Hepatocyte (in vitro differentiated cells): ENCODE measurements at regions not wholly inside any gene's neighbourhood (a gene's known extent, or its start where the extent isn't known, plus 50 kb on each side); places are given as distances from the start of the nearest gene placed in this dataset.

Source experiments
- EZH2 ChIP-seq: fragments of 200-600 bp; sonication (generic); IDR thresholded peaks from 2 replicates; pipeline ENCODE4 v1.6.1; 2016; ENCODE audit warnings: antibody characterized with exemption, mild to moderate bottlenecking, borderline replicate concordance
- TF ChIP-seq, protein P1 (sequence below): fragments of 200-600 bp; sonication (generic); IDR thresholded peaks from 2 replicates; pipeline ENCODE4 v1.5.1; 2016; ENCODE audit warnings: antibody characterized with exemption, mild to moderate bottlenecking; ENCODE audit not compliant: poor library complexity

DNA sequence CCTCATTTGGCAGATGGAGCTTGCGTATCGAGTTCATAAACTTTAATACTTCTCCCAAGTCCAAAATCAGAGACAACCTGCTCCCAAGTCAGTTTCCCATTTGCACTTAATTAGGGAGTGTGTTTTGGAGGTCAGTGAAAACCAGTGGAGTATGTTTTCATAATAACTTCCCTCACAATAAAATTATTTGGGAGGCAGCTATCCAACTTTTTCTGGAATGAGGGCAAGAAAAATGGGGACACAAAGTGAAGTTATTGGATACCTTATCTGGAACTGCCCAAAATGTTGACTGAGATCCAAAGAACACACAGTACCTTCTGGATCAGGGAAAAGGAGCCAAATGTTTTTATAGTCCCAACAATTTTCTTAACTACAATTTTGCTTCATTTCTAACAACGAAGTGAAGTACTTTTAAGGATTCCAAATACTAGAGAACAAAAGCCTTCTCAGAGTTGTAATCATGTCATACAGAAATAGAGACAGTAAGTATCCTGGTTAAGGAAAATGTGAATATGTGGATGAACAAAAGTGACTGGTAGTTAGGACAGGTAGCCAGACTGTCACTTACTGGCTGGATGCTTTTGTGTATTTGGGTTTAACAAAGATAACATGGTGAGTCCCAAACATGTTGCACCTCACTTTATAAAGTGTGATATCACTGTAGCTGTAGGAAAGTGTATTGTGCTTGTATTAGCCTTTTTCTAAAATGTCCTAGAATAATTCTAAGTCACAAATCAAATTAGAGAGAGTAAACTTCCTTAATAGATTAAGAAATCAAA lies 325.0 kb downstream of the HLX start:
- TF ChIP-seq, protein P1, sequence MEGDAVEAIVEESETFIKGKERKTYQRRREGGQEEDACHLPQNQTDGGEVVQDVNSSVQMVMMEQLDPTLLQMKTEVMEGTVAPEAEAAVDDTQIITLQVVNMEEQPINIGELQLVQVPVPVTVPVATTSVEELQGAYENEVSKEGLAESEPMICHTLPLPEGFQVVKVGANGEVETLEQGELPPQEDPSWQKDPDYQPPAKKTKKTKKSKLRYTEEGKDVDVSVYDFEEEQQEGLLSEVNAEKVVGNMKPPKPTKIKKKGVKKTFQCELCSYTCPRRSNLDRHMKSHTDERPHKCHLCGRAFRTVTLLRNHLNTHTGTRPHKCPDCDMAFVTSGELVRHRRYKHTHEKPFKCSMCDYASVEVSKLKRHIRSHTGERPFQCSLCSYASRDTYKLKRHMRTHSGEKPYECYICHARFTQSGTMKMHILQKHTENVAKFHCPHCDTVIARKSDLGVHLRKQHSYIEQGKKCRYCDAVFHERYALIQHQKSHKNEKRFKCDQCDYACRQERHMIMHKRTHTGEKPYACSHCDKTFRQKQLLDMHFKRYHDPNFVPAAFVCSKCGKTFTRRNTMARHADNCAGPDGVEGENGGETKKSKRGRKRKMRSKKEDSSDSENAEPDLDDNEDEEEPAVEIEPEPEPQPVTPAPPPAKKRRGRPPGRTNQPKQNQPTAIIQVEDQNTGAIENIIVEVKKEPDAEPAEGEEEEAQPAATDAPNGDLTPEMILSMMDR: no peak
- TF ChIP-seq EZH2: no peak
